MM.1S (cell line): ENCODE measurements at regions not wholly inside any gene's neighbourhood (a gene's known extent, or its start where the extent isn't known, plus 50 kb on each side); places are given as distances from the start of the nearest gene placed in this dataset.

ENCODE experiments used
- DNase-seq: peaks from one replicate; pipeline ENCODE4 v3.0.0-alpha.2; 2015
- H2AFZ ChIP-seq: fragments of 300-600 bp; sonication (generic); 2 replicates; pipeline ENCODE4 v1.6.0; 2016; ENCODE audit warnings: antibody characterized with exemption, low read length
- H3F3A ChIP-seq: fragments of 300-600 bp; sonication (generic); 2 replicates; pipeline ENCODE4 v1.6.1; 2016; ENCODE audit warnings: mild to moderate bottlenecking, antibody characterized with exemption, low read length, moderate library complexity, mixed read lengths; ENCODE audit not compliant: insufficient read depth
- H3K27ac ChIP-seq: fragments of 300-600 bp; sonication (generic); 2 replicates; pipeline ENCODE4 v1.5.1; 2016; ENCODE audit warnings: mild to moderate bottlenecking, low read length
- H3K27me3 ChIP-seq: fragments of 300-600 bp; sonication (generic); replicated peaks from 2 replicates; pipeline ENCODE4 v1.6.0; 2016; ENCODE audit warnings: low read length; ENCODE audit not compliant: insufficient read depth
- H3K36me3 ChIP-seq: fragments of 300-600 bp; sonication (generic); replicated peaks from 2 replicates; pipeline ENCODE4 v1.6.1; 2016; ENCODE audit warnings: mild to moderate bottlenecking, low read length, mixed read lengths; ENCODE audit not compliant: insufficient read depth
- H3K4me1 ChIP-seq: fragments of 300-600 bp; sonication (generic); 2 replicates; pipeline ENCODE4 v1.6.1; 2016; ENCODE audit warnings: low read length, mixed read lengths
- H3K4me2 ChIP-seq: fragments of 300-600 bp; sonication (generic); 2 replicates; pipeline ENCODE4 v1.6.0; 2016; ENCODE audit warnings: low read depth, low read length
- H3K4me3 ChIP-seq: fragments of 300-600 bp; sonication (generic); 2 replicates; pipeline ENCODE4 v1.5.1; 2016; ENCODE audit warnings: low read length, mixed read lengths
- H3K79me2 ChIP-seq: fragments of 300-600 bp; sonication (generic); 2 replicates; pipeline ENCODE4 v1.6.1; 2016; ENCODE audit warnings: mixed run types, low read length, mixed read lengths
- H3K9ac ChIP-seq: fragments of 300-600 bp; sonication (generic); 2 replicates; pipeline ENCODE4 v1.6.1; 2016; ENCODE audit warnings: low read length, mixed read lengths
- H3K9me2 ChIP-seq: fragments of 300-600 bp; sonication (generic); replicated peaks from 2 replicates; pipeline ENCODE4 v1.6.1; 2016; ENCODE audit warnings: mild to moderate bottlenecking, low read length, mixed read lengths; ENCODE audit not compliant: insufficient read depth
- H3K9me3 ChIP-seq: fragments of 300-600 bp; sonication (generic); replicated peaks from 2 replicates; pipeline ENCODE4 v1.6.1; 2016; ENCODE audit warnings: mild to moderate bottlenecking, low read length, mixed read lengths; ENCODE audit not compliant: insufficient read depth
- H4K20me1 ChIP-seq: fragments of 300-600 bp; sonication (generic); 2 replicates; pipeline ENCODE4 v1.6.1; 2016; ENCODE audit warnings: mild to moderate bottlenecking, low read length, moderate library complexity, mixed read lengths; ENCODE audit not compliant: insufficient read depth
- CTCF ChIP-seq: fragments of 300-600 bp; sonication (generic); IDR thresholded peaks from 2 replicates; pipeline ENCODE4 v1.5.1; 2016; ENCODE audit warnings: antibody characterized with exemption, low read length, mixed read lengths
- EZH2 ChIP-seq: fragments of 300-600 bp; sonication (generic); optimal IDR thresholded peaks from 2 replicates; pipeline ENCODE3; 2017; ENCODE audit warnings: low read depth, mild to moderate bottlenecking, antibody characterized with exemption, low read length, mixed read lengths
- EZH2phosphoT487 ChIP-seq: fragments of 300-600 bp; sonication (generic); IDR thresholded peaks from 2 replicates; pipeline ENCODE4 v1.6.1; 2018; ENCODE audit warnings: antibody characterized with exemption, low read length

- no peak for DNase-seq
- no peaks in the 10 kb centered on the region for H3K9me2 ChIP-seq
- H3K4me2 ChIP-seq: no peak overlapping the region
- H3K9me3 ChIP-seq: no peaks in the 10 kb centered on the region
- H3K79me2 ChIP-seq: no peaks in the 10 kb centered on the region
- no peak overlapping the region for H2AFZ ChIP-seq
- H3K9ac ChIP-seq: no peak overlapping the region
- H3K27me3 ChIP-seq: no peaks in the 10 kb centered on the region
- H4K20me1 ChIP-seq: no peaks in the 10 kb centered on the region
- no peaks in the 10 kb centered on the region for H3K36me3 ChIP-seq
- H3F3A ChIP-seq: no peaks in the 10 kb centered on the region
- TF ChIP-seq EZH2phosphoT487 (no peak), CTCF (no peak), EZH2 (no peak)
- no peak overlapping the region for H3K27ac ChIP-seq
- no peak overlapping the region for H3K4me3 ChIP-seq
- H3K4me1 ChIP-seq: no peaks in the 10 kb centered on the region
Measured at GRCh38 chr6:149154261-149154821, 163.2 kb upstream of the TAB2 start.

GRCh38 chr6:149157126-149157525 lies 160.4 kb upstream of the TAB2 start:
- no peaks in the 10 kb centered on the region for H3K36me3 ChIP-seq
- no peak overlapping the region for H3K27ac ChIP-seq
- H2AFZ ChIP-seq: no peak overlapping the region
- no peaks in the 10 kb centered on the region for H4K20me1 ChIP-seq
- H3K4me2 ChIP-seq: no peak overlapping the region
- no peaks in the 10 kb centered on the region for H3K4me1 ChIP-seq
- no peak for TF ChIP-seq EZH2
- TF ChIP-seq CTCF: no peak
- TF ChIP-seq EZH2phosphoT487: no peak
- no peaks in the 10 kb centered on the region for H3K9me2 ChIP-seq
- no peak overlapping the region for H3K4me3 ChIP-seq
- DNase-seq: no peak
- no peaks in the 10 kb centered on the region for H3K79me2 ChIP-seq
- H3F3A ChIP-seq: no peaks in the 10 kb centered on the region
- no peak overlapping the region for H3K9ac ChIP-seq
- H3K27me3 ChIP-seq: no peaks in the 10 kb centered on the region
- no peaks in the 10 kb centered on the region for H3K9me3 ChIP-seq

GRCh38 chr6:149158076-149158475 lies 159.4 kb upstream of the TAB2 start:
- no peak overlapping the region for H2AFZ ChIP-seq

More at GRCh38 chr6:149158076-149158475, 159.4 kb upstream of the TAB2 start:
- no peak for TF ChIP-seq EZH2
- no peak for TF ChIP-seq CTCF
- no peak for TF ChIP-seq EZH2phosphoT487
- no peaks in the 10 kb centered on the region for H3K27me3 ChIP-seq
- H3F3A ChIP-seq: no peaks in the 10 kb centered on the region
- H4K20me1 ChIP-seq: no peaks in the 10 kb centered on the region
- H3K4me3 ChIP-seq: no peak overlapping the region
- no peaks in the 10 kb centered on the region for H3K9me2 ChIP-seq
- H3K36me3 ChIP-seq: no peaks in the 10 kb centered on the region
- no peaks in the 10 kb centered on the region for H3K4me1 ChIP-seq
- no peak overlapping the region for H3K27ac ChIP-seq
- H3K9me3 ChIP-seq: no peaks in the 10 kb centered on the region
- H3K4me2 ChIP-seq: no peak overlapping the region
- DNase-seq: no peak
- H3K79me2 ChIP-seq: no peaks in the 10 kb centered on the region
- H3K9ac ChIP-seq: no peak overlapping the region
